ENCODE measurements at regions not wholly inside any gene's neighbourhood (a gene's known extent, or its start where the extent isn't known, plus 50 kb on each side); places are given as distances from the start of the nearest gene placed in this dataset.

GRCh38 chr3:29168081-29168480, 112.8 kb upstream of the RBMS3 start:
- Histone ChIP-seq H2AFZ (ENCODE audit: control insufficient read depth, low read length) (no peak overlapping the region), H3K9me3 (ENCODE audit: control insufficient read depth, low read depth, low read length) (no peaks in the 10 kb centered on the region), H3K4me2 (ENCODE audit: control insufficient read depth, extremely low read depth, insufficient read depth, low read depth, low read length) (no peak overlapping the region), H3K36me3 (ENCODE audit: control insufficient read depth in 2 of 2, extremely low read depth in 1 of 2, insufficient read depth in 2 of 2, low read length in 2 of 2) (no peaks in the 10 kb centered on the region), H3K4me3 (ENCODE audit: control insufficient read depth in 2 of 3, extremely low read depth in 1 of 3, insufficient read depth in 2 of 3, low read depth in 1 of 3, low read length in 3 of 3) (no peak overlapping the region), H3K79me2 (ENCODE audit: control insufficient read depth, insufficient read depth, low read length) (no peaks in the 10 kb centered on the region), H3K27ac (ENCODE audit: control insufficient read depth, insufficient read depth, low read length) (no peak overlapping the region), H3K9me1 (ENCODE audit: control insufficient read depth, extremely low read depth, insufficient read depth, low read length) (no peaks in the 10 kb centered on the region), H3K27me3 (ENCODE audit: control insufficient read depth, extremely low read depth, insufficient read depth, low read length) (no peaks in the 10 kb centered on the region), H3K9ac (ENCODE audit: control insufficient read depth, extremely low read depth, insufficient read depth, low read length) (no peak overlapping the region), H4K20me1 (ENCODE audit: control insufficient read depth, extremely low read depth, insufficient read depth, low read length) (no peaks in the 10 kb centered on the region), H3K4me1 (ENCODE audit: control insufficient read depth, extremely low read depth, insufficient read depth, low read length) (peaks cover 3% of the 10 kb centered on the region)
- DNase-seq (ENCODE audit: low read depth, low spot score) (no peak), FAIRE-seq (no peak)
- TF ChIP-seq, protein P1, sequence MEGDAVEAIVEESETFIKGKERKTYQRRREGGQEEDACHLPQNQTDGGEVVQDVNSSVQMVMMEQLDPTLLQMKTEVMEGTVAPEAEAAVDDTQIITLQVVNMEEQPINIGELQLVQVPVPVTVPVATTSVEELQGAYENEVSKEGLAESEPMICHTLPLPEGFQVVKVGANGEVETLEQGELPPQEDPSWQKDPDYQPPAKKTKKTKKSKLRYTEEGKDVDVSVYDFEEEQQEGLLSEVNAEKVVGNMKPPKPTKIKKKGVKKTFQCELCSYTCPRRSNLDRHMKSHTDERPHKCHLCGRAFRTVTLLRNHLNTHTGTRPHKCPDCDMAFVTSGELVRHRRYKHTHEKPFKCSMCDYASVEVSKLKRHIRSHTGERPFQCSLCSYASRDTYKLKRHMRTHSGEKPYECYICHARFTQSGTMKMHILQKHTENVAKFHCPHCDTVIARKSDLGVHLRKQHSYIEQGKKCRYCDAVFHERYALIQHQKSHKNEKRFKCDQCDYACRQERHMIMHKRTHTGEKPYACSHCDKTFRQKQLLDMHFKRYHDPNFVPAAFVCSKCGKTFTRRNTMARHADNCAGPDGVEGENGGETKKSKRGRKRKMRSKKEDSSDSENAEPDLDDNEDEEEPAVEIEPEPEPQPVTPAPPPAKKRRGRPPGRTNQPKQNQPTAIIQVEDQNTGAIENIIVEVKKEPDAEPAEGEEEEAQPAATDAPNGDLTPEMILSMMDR (optimal IDR thresholded peaks at IDR 0.05 in 1 of 3, IDR thresholded peaks at IDR 0.05 in 1 of 3, conservative IDR thresholded peaks at IDR 0.05 in 1 of 3; ENCODE audit: extremely low read depth in 1 of 3, insufficient read depth in 2 of 3, low read length in 3 of 3): no peak
- no peak for TF ChIP-seq EZH2 (IDR thresholded peaks at IDR 0.05; ENCODE audit: low read length)
- dilution Hi-C loops (cut with MboI; ENCODE audit: extremely low pct_ligation_motif_present, low sequenced_read_pairs): no loop called here

DNA sequence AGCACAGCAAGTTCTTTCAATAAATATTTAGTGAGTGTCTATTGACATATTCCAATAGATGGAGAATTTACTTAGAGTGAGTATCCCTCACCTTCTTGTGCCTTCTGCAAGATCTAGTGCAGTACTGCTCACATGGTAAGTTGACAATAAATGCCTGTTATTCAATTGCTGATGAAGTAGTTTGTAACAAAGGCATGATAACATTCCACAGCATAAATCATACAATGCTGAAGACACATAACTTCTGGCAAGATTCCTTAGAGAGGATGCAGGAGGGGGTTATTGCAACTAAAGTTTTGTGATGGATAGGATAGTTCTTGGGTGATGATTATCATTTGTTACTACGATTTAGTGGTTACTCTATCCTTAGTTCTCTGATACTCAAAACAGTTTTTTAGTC, 112.2 kb upstream of the RBMS3 start:
- Histone ChIP-seq H2AFZ (ENCODE audit: control insufficient read depth, low read length) (no peak overlapping the region), H3K4me2 (ENCODE audit: control insufficient read depth, extremely low read depth, insufficient read depth, low read depth, low read length) (no peak overlapping the region), H3K9me3 (ENCODE audit: control insufficient read depth, low read depth, low read length) (no peaks in the 10 kb centered on the region), H3K9ac (ENCODE audit: control insufficient read depth, extremely low read depth, insufficient read depth, low read length) (no peak overlapping the region), H3K9me1 (ENCODE audit: control insufficient read depth, extremely low read depth, insufficient read depth, low read length) (no peaks in the 10 kb centered on the region), H3K4me1 (ENCODE audit: control insufficient read depth, extremely low read depth, insufficient read depth, low read length) (peaks cover 3% of the 10 kb centered on the region), H3K27me3 (ENCODE audit: control insufficient read depth, extremely low read depth, insufficient read depth, low read length) (no peaks in the 10 kb centered on the region), H3K79me2 (ENCODE audit: control insufficient read depth, insufficient read depth, low read length) (no peaks in the 10 kb centered on the region), H3K36me3 (ENCODE audit: control insufficient read depth in 2 of 2, extremely low read depth in 1 of 2, insufficient read depth in 2 of 2, low read length in 2 of 2) (no peaks in the 10 kb centered on the region), H4K20me1 (ENCODE audit: control insufficient read depth, extremely low read depth, insufficient read depth, low read length) (no peaks in the 10 kb centered on the region), H3K4me3 (ENCODE audit: control insufficient read depth in 2 of 3, extremely low read depth in 1 of 3, insufficient read depth in 2 of 3, low read depth in 1 of 3, low read length in 3 of 3) (no peak overlapping the region), H3K27ac (ENCODE audit: control insufficient read depth, insufficient read depth, low read length) (no peak overlapping the region)
- no peak for DNase-seq (ENCODE audit: low read depth, low spot score)
- dilution Hi-C loops (cut with MboI; ENCODE audit: extremely low pct_ligation_motif_present, low sequenced_read_pairs): no loop called here
- TF ChIP-seq, protein P1 (optimal IDR thresholded peaks at IDR 0.05 in 1 of 3, IDR thresholded peaks at IDR 0.05 in 1 of 3, conservative IDR thresholded peaks at IDR 0.05 in 1 of 3; ENCODE audit: extremely low read depth in 1 of 3, insufficient read depth in 2 of 3, low read length in 3 of 3): no peak
- no peak for TF ChIP-seq EZH2 (IDR thresholded peaks at IDR 0.05; ENCODE audit: low read length)
- no peak for FAIRE-seq

All from keratinocyte (primary cell).